HEK293T (cell line): ENCODE measurements at regions not wholly inside any gene's neighbourhood (a gene's known extent, or its start where the extent isn't known, plus 50 kb on each side); places are given as distances from the start of the nearest gene placed in this dataset.
"Not testable (repeated sequence)": the region's sequence is repeated elsewhere in the genome, so short reads cannot be mapped to it uniquely, and the experiment has no call there.

Experiments
- CTCF ChIA-PET: fragments of 350-600 bp; formaldehyde crosslinking; extraction: SDS; loops from one replicate; lab custom pipeline; 2021; ENCODE audit warnings: antibody characterized with exemption, inconsistent platforms; lab: Yijun Ruan, JAX
- POLR2A ChIA-PET: fragments of 350-600 bp; formaldehyde crosslinking; extraction: SDS; loops from one replicate; lab custom pipeline; 2020; ENCODE audit warnings: antibody characterized with exemption, inconsistent platforms; lab: Yijun Ruan, JAX
- DNase-seq: peaks from one replicate; pipeline ENCODE4 v3.0.0; 2012; ENCODE audit warnings: mixed read lengths; ENCODE audit errors: extremely low spot score
- ARNT ChIP-seq: fragments of 450-650 bp; IDR thresholded peaks from 2 replicates; pipeline ENCODE4 v1.6.1; 2017; ENCODE audit warnings: mild to moderate bottlenecking
- BHLHE40 ChIP-seq: fragments of 450-650 bp; IDR thresholded peaks from 2 replicates; pipeline ENCODE4 v1.6.1; 2016; ENCODE audit warnings: mild to moderate bottlenecking, moderate library complexity, borderline replicate concordance
- CTBP1 ChIP-seq: fragments of 450-650 bp; IDR thresholded peaks from 2 replicates; pipeline ENCODE4 v1.6.1; 2016; ENCODE audit warnings: borderline replicate concordance
- ELF4 ChIP-seq: fragments of 450-650 bp; IDR thresholded peaks from 2 replicates; pipeline ENCODE4 v1.6.1; 2017; ENCODE audit warnings: antibody characterized with exemption
- FOXA1 ChIP-seq: fragments of 450-650 bp; IDR thresholded peaks from 2 replicates; pipeline ENCODE4 v1.6.1; 2016; ENCODE audit warnings: mild to moderate bottlenecking
- FOXK2 ChIP-seq: fragments of 450-650 bp; IDR thresholded peaks from 2 replicates; pipeline ENCODE4 v1.6.1; 2016; ENCODE audit warnings: mild to moderate bottlenecking
- FOXM1 ChIP-seq: fragments of 450-650 bp; IDR thresholded peaks from 2 replicates; pipeline ENCODE4 v1.6.1; 2017; ENCODE audit warnings: mild to moderate bottlenecking, borderline replicate concordance
- HDGF ChIP-seq: fragments of 450-650 bp; IDR thresholded peaks from 2 replicates; pipeline ENCODE4 v1.6.1; 2017; ENCODE audit warnings: antibody characterized with exemption, borderline replicate concordance
- L3MBTL2 ChIP-seq: fragments of 450-650 bp; conservative IDR thresholded peaks from 2 replicates; pipeline ENCODE4 v1.6.1; 2016; ENCODE audit warnings: mild to moderate bottlenecking
- LEF1 ChIP-seq: fragments of 450-650 bp; IDR thresholded peaks from 2 replicates; pipeline ENCODE4 v1.6.1; 2017; ENCODE audit warnings: mild to moderate bottlenecking, borderline replicate concordance
- NFRKB ChIP-seq: fragments of 450-650 bp; IDR thresholded peaks from 2 replicates; pipeline ENCODE4 v1.6.1; 2016; ENCODE audit warnings: mild to moderate bottlenecking, moderate library complexity
- PKNOX1 ChIP-seq: fragments of 450-650 bp; IDR thresholded peaks from 2 replicates; pipeline ENCODE4 v1.6.1; 2016
- SP1 ChIP-seq: fragments of 450-650 bp; IDR thresholded peaks from 2 replicates; pipeline ENCODE4 v1.6.1; 2017
- SUZ12 ChIP-seq: fragments of 450-650 bp; IDR thresholded peaks from 2 replicates; pipeline ENCODE4 v1.6.1; 2016; ENCODE audit warnings: mild to moderate bottlenecking
- TARDBP ChIP-seq: fragments of 450-650 bp; IDR thresholded peaks from 2 replicates; pipeline ENCODE4 v1.6.1; 2016
- ZNF384 ChIP-seq: fragments of 450-650 bp; IDR thresholded peaks from 2 replicates; pipeline ENCODE4 v1.6.1; 2016

DNA sequence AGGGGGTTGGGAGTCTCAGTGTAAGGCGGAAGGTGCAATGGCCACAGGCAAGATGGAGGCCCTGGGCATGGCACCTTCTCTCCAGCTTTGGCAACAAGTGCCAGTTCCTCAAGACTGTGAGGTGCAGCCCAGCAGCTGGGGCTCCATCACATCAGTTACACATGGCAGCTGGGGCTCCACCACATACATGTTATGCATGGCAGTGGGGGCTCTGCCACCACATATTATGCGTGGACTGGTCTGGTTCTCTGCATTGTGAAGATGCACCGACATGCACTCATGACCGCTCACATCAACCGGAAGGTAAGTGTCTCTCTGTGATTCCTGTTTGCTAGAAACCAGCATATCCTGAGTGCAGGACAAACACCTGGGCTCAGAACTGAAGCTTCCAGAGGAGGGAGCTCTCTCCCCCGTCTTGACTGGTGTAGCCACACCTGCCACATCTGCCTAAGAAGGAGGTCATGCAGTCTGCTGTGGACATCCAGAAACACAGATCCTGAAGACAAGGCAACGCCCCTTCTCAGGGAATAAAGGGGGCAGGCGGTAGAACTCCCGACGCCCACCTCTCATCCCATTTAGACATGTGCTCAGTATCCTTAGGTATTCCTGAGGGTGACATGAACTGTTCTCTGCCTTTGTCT lies 104.1 kb upstream of the TMPRSS2 start:
- DNase-seq, result no peak
- POLR2A ChIA-PET, result interaction anchor here (1.2 kb wide), 1 partner anchor 156 kb away, joined by 6 read pairs; no protein-coding TSS in a partner anchor
- TF ChIP-seq FOXM1, result no peak
- TF ChIP-seq ELF4, result no peak
- TF ChIP-seq HDGF, result no peak
- no peak for TF ChIP-seq TARDBP
- CTCF ChIA-PET, result interaction anchor here (0.6 to 3.5 kb wide), 22 partner anchors 11 to 508 kb away, joined by 3 to 35 read pairs (median 4); no protein-coding TSS in a partner anchor

GRCh38 chr21:41611441-41611840 lies 103.5 kb upstream of the TMPRSS2 start:
- CTCF ChIA-PET, result interaction anchor here (1.0 to 3.5 kb wide), 6 partner anchors 157 to 496 kb away, joined by 4 to 35 read pairs (median 9); no protein-coding TSS in a partner anchor
- TF ChIP-seq TARDBP (no peak), ZNF384 (no peak), CTBP1 (no peak), SUZ12 (no peak), FOXM1 (no peak), PKNOX1 (no peak)
- POLR2A ChIA-PET, result no interaction called here

DNA sequence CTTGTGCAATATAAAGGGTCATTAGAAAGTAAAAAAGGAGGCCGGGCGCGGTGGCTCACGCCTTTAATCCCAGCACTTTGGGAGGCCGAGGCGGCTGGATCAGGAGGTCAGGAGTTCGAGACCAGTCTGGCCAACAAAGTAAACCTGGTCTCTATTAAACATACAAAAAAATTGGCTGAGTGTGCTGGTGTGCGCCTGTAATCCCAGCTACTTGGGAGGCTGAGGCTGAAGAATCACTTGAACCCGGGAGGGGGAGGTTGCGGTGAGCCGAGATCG lies 102.8 kb upstream of the TMPRSS2 start:
- CTCF ChIA-PET, result interaction anchor here (0.7 to 3.5 kb wide), 9 partner anchors 10 to 497 kb away, joined by 3 to 35 read pairs (median 4); no protein-coding TSS in a partner anchor
- DNase-seq, POLR2A ChIA-PET: not testable (repeated sequence)

More at GRCh38 chr21:41611441-41611840, 103.5 kb upstream of the TMPRSS2 start:
- no peak for DNase-seq

DNA sequence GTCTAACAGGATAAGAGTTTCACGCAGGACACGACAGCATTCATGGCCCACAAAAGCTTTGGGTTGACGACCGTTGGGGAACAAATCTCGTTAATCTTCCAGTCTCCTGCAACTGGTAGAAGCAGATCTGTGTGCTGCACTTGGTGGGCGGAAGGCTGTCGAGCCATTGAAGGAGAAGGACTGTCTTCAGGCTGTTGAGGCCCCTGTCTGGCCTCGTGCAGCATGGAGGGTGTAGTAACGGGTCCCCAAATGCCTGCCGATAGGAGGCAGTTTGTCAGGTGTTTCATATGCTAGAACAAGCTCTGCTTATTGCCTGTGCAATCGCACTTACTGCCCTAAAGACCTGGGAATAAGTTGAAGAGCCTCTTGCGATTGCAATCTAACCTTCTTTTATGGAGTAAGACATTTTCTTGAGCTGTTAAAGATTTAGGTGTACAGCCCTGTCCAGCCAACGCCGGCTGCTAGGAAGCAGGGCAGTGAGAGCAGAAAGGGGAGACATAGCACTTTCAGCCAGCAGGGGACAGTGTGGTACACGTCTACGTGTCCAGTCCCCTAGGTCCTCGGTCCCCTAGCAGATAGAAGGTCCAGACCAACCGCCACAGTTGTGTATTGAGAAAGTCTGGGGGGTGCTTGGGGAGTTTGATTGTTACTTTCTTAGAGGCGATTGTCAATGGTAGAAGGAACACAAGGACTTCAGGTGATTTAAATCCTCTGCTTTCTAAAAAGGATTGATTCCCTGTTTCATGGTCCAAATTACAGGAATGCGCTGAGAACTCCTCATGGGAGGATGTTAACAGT lies 102.3 kb upstream of the TMPRSS2 start:
- peak; percentile 81 for DNase-seq
- CTCF ChIA-PET, result interaction anchor here (0.5 to 1.1 kb wide), 11 partner anchors 9 to 510 kb away, joined by 3 to 8 read pairs (median 3); no protein-coding TSS in a partner anchor
- TF ChIP-seq BHLHE40 (no peak), CTBP1 (no peak), FOXK2 (no peak), SP1 (no peak), LEF1 (no peak), PKNOX1 (no peak), HDGF (no peak), ELF4 (no peak)

DNA sequence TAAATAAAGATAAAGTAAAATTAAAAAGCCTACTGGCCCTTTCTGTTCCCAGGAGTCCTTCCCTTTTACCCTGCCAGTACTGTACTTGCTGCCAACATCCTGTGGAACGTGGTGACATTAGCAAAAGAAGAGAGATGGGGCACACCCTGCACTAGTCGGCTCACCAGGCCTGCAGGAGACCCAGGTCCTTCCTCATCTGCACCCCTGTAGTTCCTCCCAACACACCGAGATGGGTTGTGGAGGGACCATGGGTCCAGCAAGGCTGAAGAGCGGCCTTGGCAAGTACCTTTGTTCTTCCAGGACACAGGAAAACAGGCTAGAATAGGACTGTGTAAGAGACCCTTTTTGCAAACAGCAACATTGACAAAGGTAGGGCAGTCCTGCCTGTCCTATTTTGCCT lies 98.7 kb upstream of the TMPRSS2 start:
- no peak for TF ChIP-seq SUZ12
- no peak for TF ChIP-seq FOXM1
- no peak for TF ChIP-seq FOXK2
- no peak for TF ChIP-seq L3MBTL2
- TF ChIP-seq SP1, result no peak
- no peak for TF ChIP-seq FOXA1
- no peak for TF ChIP-seq HDGF
- no peak for TF ChIP-seq TARDBP
- TF ChIP-seq CTBP1, result no peak
- ChIA-PET CTCF (no interaction called here), POLR2A (no interaction called here)
- no peak for DNase-seq

More for the DNA sequence above, 102.3 kb upstream of the TMPRSS2 start:
- POLR2A ChIA-PET, result no interaction called here

DNA sequence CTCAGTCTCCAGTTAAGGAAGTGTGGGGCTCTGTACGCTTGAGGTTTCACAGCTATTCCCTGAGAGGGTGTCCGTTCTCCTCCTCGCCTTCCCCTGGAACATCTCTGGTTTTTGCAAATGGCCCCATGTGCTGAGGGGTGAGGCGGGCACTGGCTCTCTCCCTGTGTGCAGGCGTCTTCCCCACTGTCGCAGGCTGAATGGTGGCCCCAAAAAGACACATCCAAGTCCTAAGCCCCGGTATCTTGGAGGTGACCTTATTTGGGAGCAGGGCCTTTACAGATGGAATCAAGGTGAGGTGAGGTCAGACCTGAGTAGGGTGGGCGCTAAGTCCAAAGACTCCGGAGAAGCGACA lies 98.0 kb upstream of the TMPRSS2 start:
- POLR2A ChIA-PET, result no interaction called here
- CTCF ChIA-PET, result no interaction called here
- DNase-seq, result no peak
- no peak for TF ChIP-seq FOXA1
- TF ChIP-seq PKNOX1, result no peak
- no peak for TF ChIP-seq SP1
- TF ChIP-seq BHLHE40, result no peak
- no peak for TF ChIP-seq FOXK2
- TF ChIP-seq ZNF384, result no peak
- no peak for TF ChIP-seq TARDBP
- TF ChIP-seq SUZ12, result no peak
- TF ChIP-seq L3MBTL2, result no peak
- no peak for TF ChIP-seq ARNT
- TF ChIP-seq NFRKB, result no peak
- TF ChIP-seq LEF1, result no peak
- no peak for TF ChIP-seq HDGF

GRCh38 chr21:41605178-41605933 lies 97.4 kb upstream of the TMPRSS2 start:
- ChIA-PET POLR2A (no interaction called here), CTCF (no interaction called here)
- TF ChIP-seq CTBP1 (no peak), SUZ12 (no peak), TARDBP (no peak), FOXA1 (no peak), ZNF384 (no peak)
- DNase-seq, result no peak
